RWPE2 (cell line): ENCODE measurements at regions not wholly inside any gene's neighbourhood (a gene's known extent, or its start where the extent isn't known, plus 50 kb on each side); places are given as distances from the start of the nearest gene placed in this dataset.

ENCODE experiments used
- ATAC-seq: fragments of 200-7000 bp; cut with Tn5 transposase; 3 replicates; pipeline ENCODE4 v1.9.1; 2021; ENCODE audit warnings: low read depth
- DNase-seq: peaks from one replicate; pipeline ENCODE4 v3.0.0-alpha.2; 2020; ENCODE audit warnings: low spot score
- H3K27ac ChIP-seq: fragments of 450-650 bp; 2 replicates; pipeline ENCODE4 v1.5.1; 2017; ENCODE audit warnings: mild to moderate bottlenecking; ENCODE audit not compliant: poor library complexity, severe bottlenecking
- H3K27me3 ChIP-seq: fragments of 250-450 bp; sonication (Bioruptor Pico); 2 replicates; pipeline ENCODE4 v1.5.1; 2021; ENCODE audit warnings: mild to moderate bottlenecking, moderate library complexity; ENCODE audit not compliant: insufficient read depth, poor library complexity, severe bottlenecking
- H3K36me3 ChIP-seq: fragments of 250-450 bp; sonication (Bioruptor Pico); 2 replicates; pipeline ENCODE4 v1.5.1; 2020; ENCODE audit warnings: low read depth, mild to moderate bottlenecking, moderate library complexity
- H3K4me1 ChIP-seq: fragments of 250-450 bp; sonication (Bioruptor Pico); 2 replicates; pipeline ENCODE4 v1.5.1; 2021; ENCODE audit warnings: mild to moderate bottlenecking, moderate library complexity; ENCODE audit not compliant: insufficient read depth, poor library complexity, severe bottlenecking
- H3K4me3 ChIP-seq: fragments of 250-450 bp; sonication (Bioruptor Pico); 2 replicates; pipeline ENCODE4 v1.5.1; 2021; ENCODE audit warnings: mild to moderate bottlenecking, moderate library complexity; ENCODE audit not compliant: severe bottlenecking
- H3K9me3 ChIP-seq: fragments of 250-450 bp; sonication (Bioruptor Pico); 2 replicates; pipeline ENCODE4 v1.5.1; 2021; ENCODE audit warnings: mild to moderate bottlenecking, moderate library complexity; ENCODE audit not compliant: severe bottlenecking
- CTCF ChIP-seq: fragments of 450-650 bp; IDR thresholded peaks from one replicate; pipeline ENCODE4 v1.5.1; 2017; ENCODE audit warnings: mild to moderate bottlenecking, moderate library complexity; ENCODE audit not compliant: poor library complexity, severe bottlenecking

DNA sequence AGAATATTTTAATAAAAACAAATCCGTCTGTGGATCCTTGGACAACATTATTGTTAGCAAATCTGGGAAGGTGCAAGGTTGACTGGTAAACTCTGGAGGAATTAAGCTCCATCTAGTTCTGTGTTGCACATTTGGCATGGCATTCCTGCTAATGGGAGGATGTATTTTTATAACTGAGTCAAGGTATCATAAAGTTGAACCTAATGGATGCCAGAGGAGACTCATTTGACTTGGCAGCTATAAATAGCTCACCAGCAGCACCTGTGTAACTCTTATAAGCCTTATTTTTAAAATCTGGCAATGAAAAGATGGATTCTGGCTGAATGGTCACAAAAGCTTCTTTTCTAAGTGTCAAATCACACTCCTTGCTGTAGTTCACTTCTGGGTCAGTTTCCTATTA, 118.5 kb upstream of the ADAMTS5 start:
- H3K27me3 ChIP-seq: no peaks in the 10 kb centered on the region
- TF ChIP-seq CTCF: no peak
- no peak overlapping the region for H3K4me3 ChIP-seq
- no peaks in the 10 kb centered on the region for H3K4me1 ChIP-seq
- H3K36me3 ChIP-seq: no peaks in the 10 kb centered on the region
- ATAC-seq (no peak), DNase-seq (no peak)
- no peak overlapping the region for H3K27ac ChIP-seq
- no peaks in the 10 kb centered on the region for H3K9me3 ChIP-seq

GRCh38 chr21:27083144-27083543, 116.3 kb upstream of the ADAMTS5 start:
- Histone ChIP-seq H3K27me3 (no peaks in the 10 kb centered on the region), H3K36me3 (no peaks in the 10 kb centered on the region), H3K27ac (no peak overlapping the region), H3K9me3 (no peaks in the 10 kb centered on the region), H3K4me3 (no peak overlapping the region), H3K4me1 (no peaks in the 10 kb centered on the region)
- ATAC-seq (no peak), DNase-seq (no peak)
- no peak for TF ChIP-seq CTCF

DNA sequence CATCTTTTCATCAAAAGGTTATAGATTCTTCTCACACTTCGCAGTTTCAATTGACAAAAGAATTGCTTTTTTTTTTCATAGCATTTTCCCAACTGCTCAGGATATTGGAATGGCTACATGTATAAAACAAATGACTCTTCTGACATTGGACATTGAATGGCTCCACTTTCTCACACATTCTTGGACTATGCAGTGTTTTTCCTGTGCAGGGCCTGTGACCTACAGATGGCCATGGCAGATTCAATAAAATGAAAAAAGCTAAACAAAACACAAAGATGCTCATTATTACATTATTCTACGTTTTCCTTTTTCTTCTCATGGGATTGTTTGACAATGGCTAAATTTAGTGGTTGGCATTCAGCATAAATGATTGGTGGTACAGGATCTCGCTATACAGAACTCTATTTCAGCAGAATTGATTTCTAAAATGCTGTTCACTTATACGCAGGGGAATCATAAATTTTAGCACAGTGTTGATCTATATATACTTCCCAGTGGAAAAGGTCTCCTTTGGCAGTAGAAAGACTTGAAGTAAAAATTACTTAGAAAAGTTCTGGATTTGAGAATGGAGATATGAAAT, 115.6 kb upstream of the ADAMTS5 start:
- TF ChIP-seq CTCF: no peak
- Histone ChIP-seq H3K4me1 (no peaks in the 10 kb centered on the region), H3K36me3 (no peaks in the 10 kb centered on the region), H3K27ac (no peak overlapping the region), H3K4me3 (no peak overlapping the region), H3K27me3 (no peaks in the 10 kb centered on the region), H3K9me3 (no peaks in the 10 kb centered on the region)
- DNase-seq: no peak
- no peak for ATAC-seq

DNA sequence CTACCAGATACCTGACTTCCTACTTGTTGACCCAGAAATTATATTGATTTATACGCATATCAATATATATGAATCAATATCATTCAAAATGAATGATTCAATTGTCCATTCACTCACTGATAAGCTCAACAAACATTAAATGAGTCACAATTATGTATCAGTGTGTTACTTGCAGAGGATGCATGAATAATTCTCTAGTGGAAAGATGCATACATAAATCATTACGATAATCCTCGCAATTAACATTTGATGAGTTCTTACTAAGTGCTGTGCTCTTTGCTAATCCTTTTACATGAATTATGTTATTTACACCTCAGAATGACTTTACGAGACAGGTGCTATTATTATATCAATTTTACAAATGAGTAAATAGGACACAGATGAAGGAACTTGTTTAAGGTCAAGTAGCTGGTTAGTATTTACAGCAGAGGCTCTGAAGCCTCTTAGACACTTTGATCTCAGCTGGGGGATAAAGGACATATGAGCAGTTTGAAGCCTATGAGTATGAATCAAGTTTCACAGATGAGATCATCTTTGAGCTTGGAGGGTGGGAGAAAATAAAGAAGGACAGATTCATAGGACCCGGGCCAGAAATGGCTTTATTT, 112.8 kb upstream of the ADAMTS5 start:
- no peak overlapping the region for H3K27ac ChIP-seq
- H3K4me1 ChIP-seq: no peaks in the 10 kb centered on the region
- no peaks in the 10 kb centered on the region for H3K27me3 ChIP-seq
- DNase-seq (no peak), ATAC-seq (no peak)
- no peaks in the 10 kb centered on the region for H3K36me3 ChIP-seq
- H3K4me3 ChIP-seq: no peak overlapping the region
- H3K9me3 ChIP-seq: no peaks in the 10 kb centered on the region
- no peak for TF ChIP-seq CTCF

DNA sequence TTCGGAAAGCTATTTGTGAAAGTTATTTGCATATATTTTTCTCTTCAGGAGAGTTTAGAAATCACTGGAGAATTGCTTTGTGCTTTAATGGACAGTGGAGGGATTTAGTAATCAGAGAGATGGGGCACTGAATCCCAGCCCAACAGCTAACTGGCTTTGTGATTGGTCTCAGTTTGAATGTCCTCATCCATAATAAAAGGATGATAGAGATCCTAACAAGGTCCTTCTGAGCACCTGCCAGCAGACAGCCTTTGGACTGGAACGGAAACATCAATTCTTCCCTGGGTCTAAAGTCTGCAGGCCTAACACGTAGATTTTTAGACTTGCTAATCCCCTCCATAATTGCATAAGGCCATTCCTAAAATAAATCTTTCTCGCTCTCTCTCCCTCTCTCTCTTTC, 112.0 kb upstream of the ADAMTS5 start:
- H3K4me1 ChIP-seq: no peaks in the 10 kb centered on the region
- no peaks in the 10 kb centered on the region for H3K27me3 ChIP-seq
- H3K36me3 ChIP-seq: no peaks in the 10 kb centered on the region
- no peak for ATAC-seq
- no peak for DNase-seq
- no peak overlapping the region for H3K4me3 ChIP-seq
- no peak overlapping the region for H3K27ac ChIP-seq
- TF ChIP-seq CTCF: no peak
- no peaks in the 10 kb centered on the region for H3K9me3 ChIP-seq
